MCF 10A (cell line): ENCODE measurements at regions not wholly inside any gene's neighbourhood (a gene's known extent, or its start where the extent isn't known, plus 50 kb on each side); places are given as distances from the start of the nearest gene placed in this dataset.

Experiments used
- BruUV-seq: library from RNA; stranded (reverse); fragments of 400-500 nt; replicated peaks from 2 replicates; lab custom pipeline; 2021; lab: Mats Ljungman, UMichigan
- CTCF ChIA-PET: fragments of 300-600 bp; sonication (Branson Sonifier 250); formaldehyde crosslinking; extraction: SDS; loops from one replicate; lab custom pipeline; 2021; ENCODE audit warnings: antibody characterized with exemption, inconsistent platforms; lab: Yijun Ruan, JAX
- POLR2A ChIA-PET: fragments of 300-600, 350-650 bp; sonication (Branson Sonifier 250); formaldehyde crosslinking; extraction: SDS; loops from one replicate; lab custom pipeline; 2020; ENCODE audit warnings: antibody characterized with exemption, inconsistent platforms; lab: Yijun Ruan, JAX
- DNase-seq: peaks from one replicate; pipeline ENCODE4 v3.0.0-alpha.2; 2018; ENCODE audit not compliant: unreplicated experiment
- H3K27ac Mint-ChIP-seq: one replicate; pipeline ENCODE4 v1.8.0; 2022; ENCODE audit warnings: mild to moderate bottlenecking, low read depth, mixed read lengths; ENCODE audit not compliant: unreplicated experiment
- H3K27me3 Mint-ChIP-seq: one replicate; pipeline ENCODE4 v1.8.0; 2022; ENCODE audit warnings: mixed read lengths; ENCODE audit not compliant: insufficient read depth, unreplicated experiment
- H3K36me3 Mint-ChIP-seq: one replicate; pipeline ENCODE4 v1.8.0; 2022; ENCODE audit warnings: mild to moderate bottlenecking, moderate library complexity, mixed read lengths; ENCODE audit not compliant: insufficient read depth, unreplicated experiment
- H3K4me1 Mint-ChIP-seq: one replicate; pipeline ENCODE4 v1.8.0; 2022; ENCODE audit warnings: mixed read lengths; ENCODE audit not compliant: insufficient read depth, unreplicated experiment
- H3K4me3 Mint-ChIP-seq: one replicate; pipeline ENCODE4 v1.8.0; 2022; ENCODE audit warnings: mild to moderate bottlenecking, moderate library complexity, mixed read lengths; ENCODE audit not compliant: unreplicated experiment
- H3K9me3 Mint-ChIP-seq: one replicate; pipeline ENCODE4 v1.8.0; 2022; ENCODE audit warnings: mixed read lengths; ENCODE audit not compliant: unreplicated experiment
- CTCF ChIP-seq: fragments of 200-600 bp; IDR thresholded peaks from one replicate; pipeline ENCODE4 v1.8.0; 2022; ENCODE audit warnings: antibody characterized with exemption, mild to moderate bottlenecking; ENCODE audit not compliant: unreplicated experiment
- intact Hi-C: fragments of 100-400 bp; cut with micrococcal nuclease; formaldehyde crosslinking; loops from 2 replicates; pipeline ENCODE4 v1.14.1; 2022

GRCh38 chr3:187946981-187947380 lies 201.7 kb upstream of the BCL6 start:
- TF ChIP-seq CTCF = no peak
- no TSS peak for BruUV-seq
- no peak overlapping the region for H3K27ac Mint-ChIP-seq
- ChIA-PET POLR2A (interaction anchor here (1.2 to 1.4 kb wide), 2 partner anchors 112 to 201 kb away, joined by 3 read pairs; partner anchors contain the start of gene BCL6), CTCF (interaction anchor here (0.7 kb wide), 1 partner anchor 34 kb away, joined by 3 read pairs; no protein-coding TSS in a partner anchor)
- intact Hi-C loops = no loop called here
- H3K4me3 Mint-ChIP-seq = no peak overlapping the region
- no peak for DNase-seq
- H3K36me3 Mint-ChIP-seq = no peaks in the 10 kb centered on the region
- peaks cover 10% of the 10 kb centered on the region for H3K4me1 Mint-ChIP-seq
- no peaks in the 10 kb centered on the region for H3K9me3 Mint-ChIP-seq
- H3K27me3 Mint-ChIP-seq = no peaks in the 10 kb centered on the region

GRCh38 chr3:187947927-187948682 lies 202.8 kb upstream of the BCL6 start:
- Mint-ChIP-seq H3K9me3 (no peaks in the 10 kb centered on the region), H3K4me3 (no peak overlapping the region), H3K27ac (no peak overlapping the region), H3K27me3 (no peaks in the 10 kb centered on the region), H3K36me3 (no peaks in the 10 kb centered on the region), H3K4me1 (peaks cover 11% of the 10 kb centered on the region)
- intact Hi-C loops = no loop called here
- DNase-seq = no peak
- no TSS peak for BruUV-seq
- ChIA-PET CTCF (interaction anchor here (0.7 to 1.4 kb wide), 2 partner anchors 991 to 1007 kb away, joined by 3 to 4 read pairs; no protein-coding TSS in a partner anchor), POLR2A (interaction anchor here (0.7 to 1.1 kb wide), 3 partner anchors 32 to 906 kb away, joined by 3 read pairs; no protein-coding TSS in a partner anchor)
- no peak for TF ChIP-seq CTCF

GRCh38 chr3:187949093-187949820 lies 204.0 kb upstream of the BCL6 start:
- H3K9me3 Mint-ChIP-seq = no peaks in the 10 kb centered on the region
- no peak for DNase-seq
- no peak for TF ChIP-seq CTCF
- H3K4me1 Mint-ChIP-seq = peaks cover 11% of the 10 kb centered on the region
- ChIA-PET POLR2A (interaction anchor here (0.7 kb wide), 1 partner anchor 33 kb away, joined by 3 read pairs; no protein-coding TSS in a partner anchor), CTCF (interaction anchor here (0.7 kb wide), 1 partner anchor 990 kb away, joined by 3 read pairs; no protein-coding TSS in a partner anchor)
- intact Hi-C loops = no loop called here
- BruUV-seq = no TSS peak
- H3K27ac Mint-ChIP-seq = no peak overlapping the region
- no peak overlapping the region for H3K4me3 Mint-ChIP-seq
- H3K27me3 Mint-ChIP-seq = no peaks in the 10 kb centered on the region
- no peaks in the 10 kb centered on the region for H3K36me3 Mint-ChIP-seq

GRCh38 chr3:187950671-187951070 lies 203.3 kb upstream of the LPP start:
- H3K4me3 Mint-ChIP-seq = no peak overlapping the region
- no peaks in the 10 kb centered on the region for H3K9me3 Mint-ChIP-seq
- POLR2A ChIA-PET = interaction anchor here (0.5 to 1.2 kb wide), 2 partner anchors 29 to 191 kb away, joined by 3 read pairs; no protein-coding TSS in a partner anchor
- DNase-seq = no peak
- intact Hi-C loops = no loop called here
- peaks cover 21% of the 10 kb centered on the region for H3K4me1 Mint-ChIP-seq
- BruUV-seq = no TSS peak
- no peak overlapping the region for H3K27ac Mint-ChIP-seq
- no peaks in the 10 kb centered on the region for H3K36me3 Mint-ChIP-seq
- H3K27me3 Mint-ChIP-seq = no peaks in the 10 kb centered on the region
- TF ChIP-seq CTCF = no peak
- CTCF ChIA-PET = interaction anchor here (0.5 to 0.9 kb wide), 3 partner anchors 9 to 184 kb away, joined by 3 read pairs; no protein-coding TSS in a partner anchor
